GM12864 (cell line): ENCODE measurements at regions not wholly inside any gene's neighbourhood (a gene's known extent, or its start where the extent isn't known, plus 50 kb on each side); places are given as distances from the start of the nearest gene placed in this dataset.
"Not testable (repeated sequence)": the region's sequence is repeated elsewhere in the genome, so short reads cannot be mapped to it uniquely, and the experiment has no call there.

Experiments used
- DNase-seq: peaks from one replicate; pipeline ENCODE4 v3.0.0-alpha.2; 2011; ENCODE audit warnings: low read depth
- H3K4me3 ChIP-seq: 2 replicates; pipeline ENCODE4 v1.5.1; 2011; ENCODE audit warnings: mild to moderate bottlenecking, low read depth, low read length, control low read depth
- TF ChIP-seq, protein P1 (sequence below): IDR thresholded peaks from 2 replicates; pipeline ENCODE4 v1.5.1; 2011; ENCODE audit warnings: low read depth, mild to moderate bottlenecking, moderate library complexity, low read length, control low read depth, inconsistent platforms; ENCODE audit errors: missing control alignments

DNA sequence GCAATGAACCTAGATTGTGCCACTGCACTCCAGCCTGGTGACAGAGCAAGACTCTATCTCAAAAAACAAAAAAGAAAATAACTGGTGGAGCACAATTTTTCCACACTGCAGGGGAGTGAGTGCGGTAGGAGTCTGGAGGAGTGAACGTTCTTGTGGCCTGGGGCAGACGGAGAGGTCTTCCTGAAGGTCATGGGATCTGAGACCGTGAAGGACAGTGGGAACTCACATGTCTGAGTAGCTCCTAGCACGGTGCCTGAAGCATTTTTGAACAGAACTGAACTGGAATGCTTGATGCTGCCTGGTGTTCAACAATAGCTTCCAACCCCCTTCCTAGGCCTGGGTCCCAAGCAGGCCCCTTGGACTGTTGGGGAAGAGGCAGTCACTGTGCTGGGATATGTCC lies 84.3 kb upstream of the PODXL start:
- DNase-seq, result no peak
- no peak overlapping the region for H3K4me3 ChIP-seq
- TF ChIP-seq, protein P1, sequence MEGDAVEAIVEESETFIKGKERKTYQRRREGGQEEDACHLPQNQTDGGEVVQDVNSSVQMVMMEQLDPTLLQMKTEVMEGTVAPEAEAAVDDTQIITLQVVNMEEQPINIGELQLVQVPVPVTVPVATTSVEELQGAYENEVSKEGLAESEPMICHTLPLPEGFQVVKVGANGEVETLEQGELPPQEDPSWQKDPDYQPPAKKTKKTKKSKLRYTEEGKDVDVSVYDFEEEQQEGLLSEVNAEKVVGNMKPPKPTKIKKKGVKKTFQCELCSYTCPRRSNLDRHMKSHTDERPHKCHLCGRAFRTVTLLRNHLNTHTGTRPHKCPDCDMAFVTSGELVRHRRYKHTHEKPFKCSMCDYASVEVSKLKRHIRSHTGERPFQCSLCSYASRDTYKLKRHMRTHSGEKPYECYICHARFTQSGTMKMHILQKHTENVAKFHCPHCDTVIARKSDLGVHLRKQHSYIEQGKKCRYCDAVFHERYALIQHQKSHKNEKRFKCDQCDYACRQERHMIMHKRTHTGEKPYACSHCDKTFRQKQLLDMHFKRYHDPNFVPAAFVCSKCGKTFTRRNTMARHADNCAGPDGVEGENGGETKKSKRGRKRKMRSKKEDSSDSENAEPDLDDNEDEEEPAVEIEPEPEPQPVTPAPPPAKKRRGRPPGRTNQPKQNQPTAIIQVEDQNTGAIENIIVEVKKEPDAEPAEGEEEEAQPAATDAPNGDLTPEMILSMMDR, result no peak

DNA sequence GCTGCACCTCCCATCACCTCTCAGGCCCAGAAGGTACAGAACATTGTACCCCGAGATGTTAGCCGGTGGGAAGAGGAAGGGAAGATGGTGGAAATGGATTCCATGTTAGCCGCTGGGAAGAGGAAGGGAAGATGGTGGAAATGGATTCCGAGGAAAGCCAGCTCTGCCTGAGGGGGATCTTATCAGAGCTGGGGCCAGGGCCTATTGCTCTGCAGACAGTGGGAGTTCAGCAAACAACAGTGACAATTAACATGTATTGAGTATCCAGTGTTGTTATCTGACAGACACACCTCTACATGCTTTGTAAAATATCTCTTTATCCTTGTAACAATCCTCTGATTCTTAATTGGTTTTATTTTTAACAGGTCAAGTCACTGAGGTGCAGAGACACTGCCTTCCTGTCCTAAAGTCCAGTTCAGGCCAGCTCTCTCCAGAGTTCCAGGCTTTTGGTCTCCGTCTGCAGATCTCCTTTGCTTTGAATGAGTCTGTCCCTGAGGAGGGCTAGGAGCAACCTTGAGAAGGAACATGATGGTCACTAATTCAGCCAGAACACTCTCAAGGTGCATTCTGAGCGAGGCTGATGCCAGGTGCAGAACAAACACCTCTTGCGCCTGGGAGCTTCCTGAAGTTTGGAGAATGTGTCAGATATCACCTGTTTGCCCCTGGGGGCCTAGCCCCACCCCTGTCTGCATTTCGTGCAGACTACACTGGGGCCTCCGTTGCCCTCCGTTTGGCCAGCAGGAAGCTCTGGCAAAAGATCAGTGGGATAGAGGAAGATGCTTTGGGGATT lies 82.4 kb upstream of the PODXL start:
- no peak overlapping the region for H3K4me3 ChIP-seq
- DNase-seq, result no peak
- TF ChIP-seq, protein P1, result no peak

DNA sequence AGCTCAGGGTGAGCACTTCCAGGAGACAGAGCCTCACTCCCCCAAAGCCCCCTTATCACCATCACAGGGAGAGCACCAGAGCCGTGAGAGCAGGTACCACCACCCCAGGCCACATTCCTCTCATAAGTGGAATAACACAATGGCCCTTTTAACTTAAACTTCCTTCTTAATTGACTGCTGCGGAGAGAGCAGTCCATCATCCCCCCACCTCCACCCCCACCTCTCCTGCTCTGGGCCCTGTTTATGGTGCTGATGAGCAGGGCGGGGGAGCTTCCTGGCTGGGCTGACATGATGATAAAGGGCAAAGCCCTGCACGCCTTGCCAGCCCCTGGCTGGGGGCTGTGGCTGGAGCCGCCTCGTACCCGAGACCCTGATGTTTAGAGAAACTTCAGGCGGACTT lies 81.4 kb upstream of the PODXL start:
- TF ChIP-seq, protein P1, result no peak
- no peak overlapping the region for H3K4me3 ChIP-seq
- DNase-seq, result no peak

DNA sequence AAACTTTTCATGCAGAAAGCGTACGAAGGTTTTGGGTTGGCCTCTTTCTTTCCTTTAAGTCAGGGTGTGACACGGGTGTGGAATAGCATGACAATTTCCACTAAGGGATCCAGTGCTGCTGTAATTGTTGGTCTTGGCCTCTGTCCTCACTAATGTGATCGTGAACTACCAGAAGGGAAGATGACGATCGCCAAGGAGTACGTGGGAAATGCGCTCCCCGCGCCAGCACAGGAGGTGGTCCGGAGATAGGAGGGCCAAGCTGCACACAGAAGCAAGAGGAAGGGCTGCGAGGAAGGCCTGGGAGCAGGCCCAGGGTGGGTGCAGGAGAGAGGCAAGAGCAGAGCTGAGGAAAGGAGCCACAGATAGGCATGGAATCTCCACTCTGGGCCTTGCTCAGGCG lies 79.7 kb upstream of the PODXL start:
- TF ChIP-seq, protein P1, result no peak
- no peak overlapping the region for H3K4me3 ChIP-seq
- no peak for DNase-seq

DNA sequence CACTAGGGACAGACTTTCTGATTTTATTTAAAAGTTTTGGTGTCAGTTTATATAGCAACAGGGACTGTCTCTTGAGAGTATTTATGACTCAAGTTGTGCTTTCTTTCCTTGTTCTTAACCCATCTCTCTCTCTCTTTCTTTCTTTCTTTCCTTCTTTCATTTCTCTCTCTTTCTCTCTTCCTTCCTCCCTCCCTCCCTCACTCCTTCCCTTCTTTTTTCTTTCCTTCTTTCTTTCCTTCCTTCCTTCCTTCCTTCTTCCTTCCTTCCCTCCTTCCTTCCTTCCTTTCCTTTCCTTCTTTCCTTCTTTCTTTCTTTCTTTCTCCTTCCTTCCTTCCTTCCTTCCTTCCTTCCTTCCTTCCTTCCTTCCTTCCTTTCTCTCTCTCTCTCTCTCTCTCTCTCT lies 77.8 kb upstream of the PODXL start:
- not testable (repeated sequence) for H3K4me3 ChIP-seq, DNase-seq

DNA sequence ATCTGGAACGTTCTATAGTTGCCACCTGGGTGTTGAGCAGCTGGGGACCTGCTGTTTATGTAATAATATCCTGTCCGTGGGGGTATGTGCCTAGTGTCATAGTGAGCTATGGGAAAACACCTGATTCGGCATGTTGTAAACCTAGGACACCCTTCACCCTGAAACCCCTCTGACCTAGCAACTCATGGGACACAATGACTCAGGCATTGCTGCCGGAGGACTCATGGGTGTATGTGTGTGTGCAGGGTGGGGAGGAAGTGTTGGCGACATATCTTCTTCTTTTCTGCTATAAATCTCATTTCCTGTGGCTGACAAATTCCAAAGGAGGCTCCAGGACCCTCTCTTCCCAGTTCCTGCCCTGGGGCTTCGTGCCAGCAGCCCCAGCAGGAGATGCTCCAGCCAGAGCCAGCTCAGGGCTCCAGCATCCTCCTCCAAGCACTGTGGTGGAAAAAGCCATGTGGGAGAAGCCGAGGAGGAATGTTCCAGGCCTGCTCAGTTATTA lies 77.0 kb upstream of the PODXL start:
- no peak overlapping the region for H3K4me3 ChIP-seq
- TF ChIP-seq, protein P1, result no peak
- no peak for DNase-seq

DNA sequence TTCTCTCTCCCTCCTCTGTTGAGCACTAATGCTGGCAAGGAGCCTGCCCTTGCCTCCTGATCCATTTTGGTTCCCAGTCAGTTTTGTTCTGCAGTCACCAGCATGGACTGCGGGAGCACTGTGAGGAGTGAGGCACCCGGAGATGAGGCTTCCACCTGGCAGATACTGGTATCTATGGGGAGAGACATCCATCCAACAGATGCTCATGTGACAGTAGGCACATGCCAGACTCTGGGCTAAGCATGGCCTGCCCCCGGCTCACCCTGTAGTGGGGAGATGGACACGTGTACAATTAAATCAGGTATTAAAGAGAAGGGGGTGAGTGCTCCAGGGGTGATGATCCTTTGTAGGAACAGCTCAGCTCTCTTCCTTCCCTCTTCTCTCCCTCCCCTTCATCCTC lies 74.0 kb upstream of the PODXL start:
- TF ChIP-seq, protein P1, result no peak
- no peak for DNase-seq
- H3K4me3 ChIP-seq, result no peak overlapping the region
